ENCODE measurements at regions not wholly inside any gene's neighbourhood (a gene's known extent, or its start where the extent isn't known, plus 50 kb on each side); places are given as distances from the start of the nearest gene placed in this dataset.

DNA sequence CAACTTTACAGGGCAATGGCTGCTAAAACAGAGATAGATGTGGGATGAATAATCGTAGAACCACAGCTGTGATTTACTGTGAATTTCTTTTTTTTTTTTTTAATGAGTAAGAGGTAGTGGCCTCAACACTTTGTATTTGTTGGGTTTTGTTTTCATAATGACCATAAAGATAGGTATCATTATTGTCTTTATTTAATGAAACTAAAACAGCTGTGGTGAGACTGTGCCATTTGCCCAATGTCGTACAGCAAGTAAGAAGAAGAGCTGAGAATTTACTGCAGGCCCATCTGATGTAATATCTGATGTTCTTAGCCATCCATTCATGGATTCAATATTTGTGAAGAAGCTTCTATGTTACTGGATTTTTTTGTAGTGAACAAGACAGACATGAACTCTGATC, 271.2 kb downstream of the IPMK start:
- DNase-seq (ENCODE audit: extremely low spot score, unreplicated experiment), result no peak
- Mint-ChIP-seq H3K27me3 (no peaks in the 10 kb centered on the region), H3K36me3 (no peaks in the 10 kb centered on the region), H3K27ac (no peak overlapping the region), H3K4me3 (no peak overlapping the region), H3K4me1 (ENCODE audit: unreplicated experiment) (peaks cover 6% of the 10 kb centered on the region), H3K9me3 (no peaks in the 10 kb centered on the region)
- no peak for TF ChIP-seq CTCF (conservative IDR thresholded peaks at IDR 0.05)

- H3K27ac Mint-ChIP-seq, result no peak overlapping the region
- peaks cover 6% of the 10 kb centered on the region for H3K4me1 Mint-ChIP-seq (ENCODE audit: unreplicated experiment)
- no peaks in the 10 kb centered on the region for H3K9me3 Mint-ChIP-seq
- no peak for DNase-seq (ENCODE audit: extremely low spot score, unreplicated experiment)
- no peaks in the 10 kb centered on the region for H3K27me3 Mint-ChIP-seq
- H3K36me3 Mint-ChIP-seq, result no peaks in the 10 kb centered on the region
- TF ChIP-seq CTCF (conservative IDR thresholded peaks at IDR 0.05), result no peak
- no peak overlapping the region for H3K4me3 Mint-ChIP-seq
Measured at GRCh38 chr10:57993302-57993701, 274.4 kb downstream of the IPMK start.

- H3K9me3 Mint-ChIP-seq, result no peaks in the 10 kb centered on the region
- H3K4me3 Mint-ChIP-seq, result no peak overlapping the region
- no peak for DNase-seq (ENCODE audit: extremely low spot score, unreplicated experiment)
- TF ChIP-seq CTCF (conservative IDR thresholded peaks at IDR 0.05), result no peak
- no peaks in the 10 kb centered on the region for H3K36me3 Mint-ChIP-seq
- no peaks in the 10 kb centered on the region for H3K27me3 Mint-ChIP-seq
- peaks cover 6% of the 10 kb centered on the region for H3K4me1 Mint-ChIP-seq (ENCODE audit: unreplicated experiment)
- no peak overlapping the region for H3K27ac Mint-ChIP-seq
Measured at GRCh38 chr10:57992321-57993077, 275.2 kb downstream of the IPMK start.

DNA sequence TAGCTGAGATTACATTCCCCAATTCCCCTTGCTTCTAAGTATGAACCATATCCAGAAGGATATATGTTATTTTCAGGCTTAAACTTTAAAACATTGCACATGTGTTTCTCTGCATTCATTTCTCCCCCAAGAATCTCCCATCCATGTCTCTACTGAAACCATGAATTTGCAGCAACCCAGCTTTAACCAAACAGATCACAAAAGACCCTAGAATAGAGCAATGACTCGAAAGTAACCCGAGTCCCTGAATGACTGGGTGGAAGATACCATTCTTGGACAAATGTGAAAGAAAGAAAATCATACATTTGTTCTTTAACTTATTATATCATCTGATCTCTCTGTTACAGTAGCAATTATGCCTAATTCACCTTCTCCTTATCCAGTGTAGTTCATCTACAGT, 278.7 kb downstream of the IPMK start:
- no peak for DNase-seq (ENCODE audit: extremely low spot score, unreplicated experiment)
- Mint-ChIP-seq H3K27ac (no peak overlapping the region), H3K36me3 (no peaks in the 10 kb centered on the region), H3K4me1 (ENCODE audit: unreplicated experiment) (peaks cover 6% of the 10 kb centered on the region), H3K4me3 (no peak overlapping the region), H3K27me3 (no peaks in the 10 kb centered on the region), H3K9me3 (no peaks in the 10 kb centered on the region)
- no peak for TF ChIP-seq CTCF (conservative IDR thresholded peaks at IDR 0.05)

DNA sequence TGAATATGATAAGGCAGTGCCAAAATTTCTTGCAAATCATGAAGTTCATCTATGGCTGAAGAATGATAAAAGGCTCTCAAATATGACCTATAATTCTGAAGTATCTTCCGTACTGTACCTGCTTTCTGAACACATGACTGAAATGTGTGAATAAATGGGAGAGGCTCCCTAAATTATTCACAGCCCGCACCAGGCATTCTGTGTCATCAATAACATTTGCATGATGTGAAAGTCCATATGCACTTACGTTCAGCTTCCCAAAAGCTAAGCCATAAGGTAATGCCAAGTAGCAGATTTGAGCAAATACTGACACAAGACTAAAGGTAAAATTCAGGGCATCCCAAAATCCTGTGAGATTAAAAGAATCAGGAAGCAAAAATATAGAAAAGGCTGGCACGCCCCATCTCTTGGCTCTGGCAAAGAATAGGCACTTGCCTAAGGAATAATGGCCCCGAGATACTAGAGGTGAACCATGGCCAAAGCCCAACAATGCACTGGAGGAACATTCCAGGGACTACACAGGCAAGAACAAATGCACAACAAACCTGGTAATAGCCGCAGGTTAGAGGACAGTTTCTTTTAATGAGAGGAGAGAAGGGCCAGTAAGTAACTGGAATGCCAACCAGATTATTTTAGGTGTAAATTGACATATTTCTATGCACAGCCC, 280.5 kb downstream of the IPMK start:
- no peak overlapping the region for H3K4me3 Mint-ChIP-seq
- no peaks in the 10 kb centered on the region for H3K9me3 Mint-ChIP-seq
- no peak for DNase-seq (ENCODE audit: extremely low spot score, unreplicated experiment)
- H3K27me3 Mint-ChIP-seq, result no peaks in the 10 kb centered on the region
- no peaks in the 10 kb centered on the region for H3K4me1 Mint-ChIP-seq (ENCODE audit: unreplicated experiment)
- no peak for TF ChIP-seq CTCF (conservative IDR thresholded peaks at IDR 0.05)
- no peaks in the 10 kb centered on the region for H3K36me3 Mint-ChIP-seq
- no peak overlapping the region for H3K27ac Mint-ChIP-seq
